ENCODE measurements at regions not wholly inside any gene's neighbourhood (a gene's known extent, or its start where the extent isn't known, plus 50 kb on each side); places are given as distances from the start of the nearest gene placed in this dataset.

DNA sequence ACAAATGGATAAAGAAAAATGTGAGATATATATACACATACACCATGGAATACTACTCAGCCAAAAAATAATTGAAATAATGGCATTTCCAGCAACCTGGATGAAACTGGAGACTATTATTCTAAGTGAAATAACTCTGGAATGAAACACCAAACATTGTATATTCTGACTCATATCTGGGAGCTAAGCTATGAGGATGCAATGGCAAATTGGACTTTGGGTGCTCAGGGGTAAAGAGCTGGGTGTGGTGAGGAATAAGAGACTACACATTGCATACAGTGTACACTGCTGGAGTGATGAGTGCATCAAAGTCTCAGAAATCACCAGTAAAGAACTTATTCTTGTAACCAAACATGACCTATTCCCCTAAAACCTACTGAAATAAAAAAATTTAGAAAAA is 636.0 kb upstream of the LRATD1 start:
- no peaks in the 10 kb centered on the region for H3K27me3 ChIP-seq (ENCODE audit: control insufficient read depth in 3 of 3, insufficient read depth in 3 of 3, low read depth in 1 of 3, low read length in 3 of 3)
- H4K91ac ChIP-seq (ENCODE audit: low read depth, low read length, poor library complexity) = no peak overlapping the region
- H3K9me3 ChIP-seq (replicated peaks in 1 of 2; ENCODE audit: control insufficient read depth in 2 of 2, insufficient read depth in 1 of 2, low read depth in 1 of 2, low read length in 2 of 2) = no peaks in the 10 kb centered on the region
- H3K23ac ChIP-seq (ENCODE audit: low read depth, low read length, poor library complexity) = no peak overlapping the region
- H2BK12ac ChIP-seq (ENCODE audit: low read length) = no peak overlapping the region
- no peak overlapping the region for H3K9ac ChIP-seq (ENCODE audit: low read depth, low read length, poor library complexity)
- no peak overlapping the region for H2BK120ac ChIP-seq (ENCODE audit: low read depth, low read length)
- no peaks in the 10 kb centered on the region for H3K4me1 ChIP-seq (ENCODE audit: control insufficient read depth in 2 of 2, insufficient read depth in 1 of 2, low read depth in 1 of 2, low read length in 2 of 2)
- no peak overlapping the region for H3K4me3 ChIP-seq (ENCODE audit: low read length in 2 of 2)
- H3K18ac ChIP-seq (ENCODE audit: low read length) = no peak overlapping the region
- no peak overlapping the region for H3K4ac ChIP-seq (ENCODE audit: low read length)
- no peak overlapping the region for H3K14ac ChIP-seq (ENCODE audit: low read length)
- no peak overlapping the region for H3K4me2 ChIP-seq (ENCODE audit: insufficient read depth, low read length, poor library complexity, severe bottlenecking)
- H2BK5ac ChIP-seq (ENCODE audit: low read length) = no peak overlapping the region
- no peak overlapping the region for H2BK15ac ChIP-seq (ENCODE audit: low read length)
- H3K36me3 ChIP-seq (replicated peaks in 1 of 2; ENCODE audit: control insufficient read depth in 2 of 2, insufficient read depth in 2 of 2, low read length in 2 of 2) = no peaks in the 10 kb centered on the region
- no peak overlapping the region for H4K8ac ChIP-seq (ENCODE audit: low read depth, low read length)
- H3K79me1 ChIP-seq (ENCODE audit: low read depth, low read length) = no peaks in the 10 kb centered on the region
- no peak overlapping the region for H2AK5ac ChIP-seq (ENCODE audit: low read depth, low read length)
- no peak for DNase-seq (ENCODE audit: low spot score)
- H3K27ac ChIP-seq (replicated peaks; ENCODE audit: low read length) = no peak overlapping the region
- no peak overlapping the region for H2AFZ ChIP-seq (ENCODE audit: low read length)

DNA sequence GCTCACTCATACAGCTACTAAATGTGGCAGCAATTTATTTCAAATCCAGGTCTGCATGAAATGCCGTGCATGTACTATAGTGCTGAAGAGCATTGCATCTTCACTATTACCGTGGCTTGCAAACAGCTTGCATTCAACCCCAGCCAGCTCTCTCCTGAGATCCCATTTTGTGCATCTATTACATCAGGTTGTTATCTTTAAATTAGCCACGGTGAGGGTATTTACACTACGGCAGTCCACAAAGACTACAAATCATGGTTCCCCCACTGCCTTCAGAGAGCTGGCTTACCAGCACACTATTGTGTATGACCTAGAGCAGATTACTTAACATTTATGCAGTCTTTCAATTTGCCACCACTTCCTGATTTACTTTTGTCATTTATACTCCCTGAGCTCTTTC is 621.3 kb upstream of the LRATD1 start:
- H3K36me3 ChIP-seq (replicated peaks in 1 of 2; ENCODE audit: control insufficient read depth in 2 of 2, insufficient read depth in 2 of 2, low read length in 2 of 2) = no peaks in the 10 kb centered on the region
- no peaks in the 10 kb centered on the region for H3K4me1 ChIP-seq (ENCODE audit: control insufficient read depth in 2 of 2, insufficient read depth in 1 of 2, low read depth in 1 of 2, low read length in 2 of 2)
- no peak overlapping the region for H2AK5ac ChIP-seq (ENCODE audit: low read depth, low read length)
- H3K4me2 ChIP-seq (ENCODE audit: insufficient read depth, low read length, poor library complexity, severe bottlenecking) = no peak overlapping the region
- no peak overlapping the region for H3K23ac ChIP-seq (ENCODE audit: low read depth, low read length, poor library complexity)
- no peak overlapping the region for H2BK15ac ChIP-seq (ENCODE audit: low read length)
- H3K14ac ChIP-seq (ENCODE audit: low read length) = no peak overlapping the region
- no peak overlapping the region for H3K9ac ChIP-seq (ENCODE audit: low read depth, low read length, poor library complexity)
- no peak overlapping the region for H3K4ac ChIP-seq (ENCODE audit: low read length)
- no CpG with 5 or more reads among the region's 4 CpGs for WGBS, 2 donors (ENCODE audit: extremely low coverage in 2 of 2, insufficient read length in 2 of 2, insufficient replicate concordance in 1 of 2)
- no peak overlapping the region for H3K18ac ChIP-seq (ENCODE audit: low read length)
- H2BK5ac ChIP-seq (ENCODE audit: low read length) = no peak overlapping the region
- no peak overlapping the region for H4K8ac ChIP-seq (ENCODE audit: low read depth, low read length)
- H3K79me1 ChIP-seq (ENCODE audit: low read depth, low read length) = no peaks in the 10 kb centered on the region
- no peak overlapping the region for H2AFZ ChIP-seq (ENCODE audit: low read length)
- H2BK120ac ChIP-seq (ENCODE audit: low read depth, low read length) = no peak overlapping the region
- H2BK12ac ChIP-seq (ENCODE audit: low read length) = no peak overlapping the region
- no peak overlapping the region for H4K91ac ChIP-seq (ENCODE audit: low read depth, low read length, poor library complexity)
- H3K27ac ChIP-seq (replicated peaks; ENCODE audit: low read length) = no peak overlapping the region
- DNase-seq (ENCODE audit: low spot score) = no peak
- no peaks in the 10 kb centered on the region for H3K27me3 ChIP-seq (ENCODE audit: control insufficient read depth in 3 of 3, insufficient read depth in 3 of 3, low read depth in 1 of 3, low read length in 3 of 3)
- H3K4me3 ChIP-seq (ENCODE audit: low read length in 2 of 2) = no peak overlapping the region
- peaks cover 0 to 2% of the 10 kb centered on the region in 2 donors for H3K9me3 ChIP-seq (replicated peaks in 1 of 2; ENCODE audit: control insufficient read depth in 2 of 2, insufficient read depth in 1 of 2, low read depth in 1 of 2, low read length in 2 of 2)

DNA sequence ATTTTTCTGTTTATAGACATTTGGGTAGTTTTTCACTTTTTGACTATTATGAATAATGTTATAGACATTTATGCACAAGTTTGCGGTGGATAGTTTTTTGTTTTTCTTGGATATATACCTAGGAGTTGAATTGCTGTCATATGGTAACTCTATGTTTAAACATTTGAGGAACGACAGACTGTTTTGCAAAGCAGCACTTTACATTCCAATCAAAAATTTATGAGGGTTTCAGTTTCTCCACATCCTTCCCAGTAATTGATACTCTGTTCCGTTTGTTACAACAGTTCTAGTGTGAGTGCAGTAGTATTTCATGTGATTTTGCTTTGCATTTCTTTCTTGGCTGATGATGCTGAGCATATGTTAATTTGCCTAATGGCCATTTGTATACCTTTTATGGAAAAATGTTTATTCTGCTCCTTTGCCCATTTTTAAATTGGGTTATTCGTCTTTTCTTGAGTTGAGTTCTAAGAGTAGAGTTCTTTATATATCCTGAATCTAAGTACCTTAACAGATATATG is 617.3 kb upstream of the LRATD1 start:
- no peak overlapping the region for H3K18ac ChIP-seq (ENCODE audit: low read length)
- no CpG with 5 or more reads among the region's 4 CpGs for WGBS, 2 donors (ENCODE audit: extremely low coverage in 2 of 2, insufficient read length in 2 of 2, insufficient replicate concordance in 1 of 2)
- no peak overlapping the region for H3K27ac ChIP-seq (replicated peaks; ENCODE audit: low read length)
- DNase-seq (ENCODE audit: low spot score) = no peak
- no peak overlapping the region for H2BK5ac ChIP-seq (ENCODE audit: low read length)
- H2BK120ac ChIP-seq (ENCODE audit: low read depth, low read length) = no peak overlapping the region
- H3K4me2 ChIP-seq (ENCODE audit: insufficient read depth, low read length, poor library complexity, severe bottlenecking) = no peak overlapping the region
- no peak overlapping the region for H3K4ac ChIP-seq (ENCODE audit: low read length)
- H3K23ac ChIP-seq (ENCODE audit: low read depth, low read length, poor library complexity) = no peak overlapping the region
- no peak overlapping the region for H2AFZ ChIP-seq (ENCODE audit: low read length)
- no peaks in the 10 kb centered on the region for H3K36me3 ChIP-seq (replicated peaks in 1 of 2; ENCODE audit: control insufficient read depth in 2 of 2, insufficient read depth in 2 of 2, low read length in 2 of 2)
- H4K8ac ChIP-seq (ENCODE audit: low read depth, low read length) = no peak overlapping the region
- H4K91ac ChIP-seq (ENCODE audit: low read depth, low read length, poor library complexity) = no peak overlapping the region
- peaks cover 0 to 2% of the 10 kb centered on the region in 2 donors for H3K9me3 ChIP-seq (replicated peaks in 1 of 2; ENCODE audit: control insufficient read depth in 2 of 2, insufficient read depth in 1 of 2, low read depth in 1 of 2, low read length in 2 of 2)
- no peak overlapping the region for H2BK15ac ChIP-seq (ENCODE audit: low read length)
- no peak overlapping the region for H3K14ac ChIP-seq (ENCODE audit: low read length)
- no peak overlapping the region for H2BK12ac ChIP-seq (ENCODE audit: low read length)
- H3K4me1 ChIP-seq (ENCODE audit: control insufficient read depth in 2 of 2, insufficient read depth in 1 of 2, low read depth in 1 of 2, low read length in 2 of 2) = no peaks in the 10 kb centered on the region
- no peak overlapping the region for H2AK5ac ChIP-seq (ENCODE audit: low read depth, low read length)
- H3K9ac ChIP-seq (ENCODE audit: low read depth, low read length, poor library complexity) = no peak overlapping the region
- no peaks in the 10 kb centered on the region for H3K79me1 ChIP-seq (ENCODE audit: low read depth, low read length)
- H3K27me3 ChIP-seq (ENCODE audit: control insufficient read depth in 3 of 3, insufficient read depth in 3 of 3, low read depth in 1 of 3, low read length in 3 of 3) = no peaks in the 10 kb centered on the region
- no peak overlapping the region for H3K4me3 ChIP-seq (ENCODE audit: low read length in 2 of 2)

DNA sequence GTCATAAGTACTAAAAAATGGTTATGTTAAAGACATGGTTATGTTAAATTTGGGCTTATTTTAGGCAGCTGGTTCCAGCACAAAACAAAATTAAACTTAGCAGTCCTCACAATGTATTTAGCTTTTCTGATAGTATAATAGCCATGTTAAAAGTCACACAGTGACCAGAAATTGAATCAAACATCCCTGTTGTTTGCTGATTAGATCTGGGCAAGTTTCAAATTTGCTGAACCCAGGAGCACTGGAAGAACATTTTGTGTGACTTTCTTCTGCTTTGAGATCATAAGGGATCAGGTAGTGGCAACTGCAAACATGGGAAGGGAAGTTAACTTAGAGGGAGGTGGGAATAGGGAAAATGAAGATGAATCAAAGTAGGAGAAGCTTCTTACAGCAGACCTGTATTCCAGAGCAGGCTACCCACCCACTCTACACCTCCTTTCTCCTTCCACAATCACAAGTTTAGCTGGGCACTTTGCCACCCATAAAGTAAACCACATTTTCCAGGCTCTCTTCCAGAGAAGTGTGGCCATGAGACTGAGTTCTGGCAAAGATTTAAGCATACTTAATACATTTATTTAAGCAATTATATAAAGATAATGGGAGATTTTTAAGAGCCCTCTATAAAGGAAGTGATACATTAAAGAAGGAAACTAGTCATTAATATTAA is 616.1 kb upstream of the LRATD1 start:
- H3K14ac ChIP-seq (ENCODE audit: low read length) = no peak overlapping the region
- H3K27me3 ChIP-seq (ENCODE audit: control insufficient read depth in 3 of 3, insufficient read depth in 3 of 3, low read depth in 1 of 3, low read length in 3 of 3) = no peaks in the 10 kb centered on the region
- no peak overlapping the region for H3K18ac ChIP-seq (ENCODE audit: low read length)
- no peak overlapping the region for H4K91ac ChIP-seq (ENCODE audit: low read depth, low read length, poor library complexity)
- H3K79me1 ChIP-seq (ENCODE audit: low read depth, low read length) = no peaks in the 10 kb centered on the region
- DNase-seq (ENCODE audit: low spot score) = no peak
- no peak overlapping the region for H2BK5ac ChIP-seq (ENCODE audit: low read length)
- no peak overlapping the region for H3K27ac ChIP-seq (replicated peaks; ENCODE audit: low read length)
- no peak overlapping the region for H2BK120ac ChIP-seq (ENCODE audit: low read depth, low read length)
- H3K4me1 ChIP-seq (ENCODE audit: control insufficient read depth in 2 of 2, insufficient read depth in 1 of 2, low read depth in 1 of 2, low read length in 2 of 2) = no peaks in the 10 kb centered on the region
- no peak overlapping the region for H3K9ac ChIP-seq (ENCODE audit: low read depth, low read length, poor library complexity)
- H3K4me2 ChIP-seq (ENCODE audit: insufficient read depth, low read length, poor library complexity, severe bottlenecking) = no peak overlapping the region
- no peak overlapping the region for H2AFZ ChIP-seq (ENCODE audit: low read length)
- H2AK5ac ChIP-seq (ENCODE audit: low read depth, low read length) = no peak overlapping the region
- no peak overlapping the region for H3K4ac ChIP-seq (ENCODE audit: low read length)
- no peak overlapping the region for H4K8ac ChIP-seq (ENCODE audit: low read depth, low read length)
- peaks cover 0 to 2% of the 10 kb centered on the region in 2 donors for H3K9me3 ChIP-seq (replicated peaks in 1 of 2; ENCODE audit: control insufficient read depth in 2 of 2, insufficient read depth in 1 of 2, low read depth in 1 of 2, low read length in 2 of 2)
- no peak overlapping the region for H3K23ac ChIP-seq (ENCODE audit: low read depth, low read length, poor library complexity)
- no peak overlapping the region for H2BK15ac ChIP-seq (ENCODE audit: low read length)
- no peak overlapping the region for H3K4me3 ChIP-seq (ENCODE audit: low read length in 2 of 2)
- no peak overlapping the region for H2BK12ac ChIP-seq (ENCODE audit: low read length)
- H3K36me3 ChIP-seq (replicated peaks in 1 of 2; ENCODE audit: control insufficient read depth in 2 of 2, insufficient read depth in 2 of 2, low read length in 2 of 2) = no peaks in the 10 kb centered on the region

Data from neuronal stem cell (in vitro differentiated cells).